GM18861 (cell line): ENCODE measurements at regions not wholly inside any gene's neighbourhood (a gene's known extent, or its start where the extent isn't known, plus 50 kb on each side); places are given as distances from the start of the nearest gene placed in this dataset.
"Not testable (repeated sequence)": the region's sequence is repeated elsewhere in the genome, so short reads cannot be mapped to it uniquely, and the experiment has no call there.

ENCODE experiments used
- ATAC-seq: cut with Tn5 transposase; IDR thresholded peaks from one replicate; pipeline ENCODE4 v1.9.1; 2021; ENCODE audit not compliant: unreplicated experiment

DNA sequence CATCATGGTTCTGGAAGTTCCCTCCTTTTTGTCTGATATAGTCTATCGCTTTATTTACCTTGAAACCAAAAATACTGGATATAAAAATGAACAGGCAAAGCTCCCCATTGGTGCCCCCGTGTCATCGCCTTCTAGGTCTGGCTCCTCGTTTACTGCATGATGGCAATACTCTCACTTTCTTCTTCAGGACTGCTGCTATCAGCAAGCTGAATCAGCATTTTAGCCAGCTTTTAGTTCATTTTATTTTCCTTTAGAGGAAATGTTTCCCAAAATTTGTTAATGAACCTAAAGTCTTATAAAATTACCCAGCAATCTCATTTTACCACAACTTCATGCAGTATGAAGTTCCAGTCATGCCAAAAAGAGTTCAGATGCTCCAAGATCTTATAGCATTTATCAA lies 80.5 kb downstream of the ZIC3 start:
- no peak for ATAC-seq

GRCh38 chrX:137651647-137652046 lies 85.7 kb downstream of the ZIC3 start:
- ATAC-seq = no peak

GRCh38 chrX:137652086-137652485 lies 86.2 kb downstream of the ZIC3 start:
- no peak for ATAC-seq

GRCh38 chrX:137654481-137654880 lies 88.6 kb downstream of the ZIC3 start:
- ATAC-seq = no peak

DNA sequence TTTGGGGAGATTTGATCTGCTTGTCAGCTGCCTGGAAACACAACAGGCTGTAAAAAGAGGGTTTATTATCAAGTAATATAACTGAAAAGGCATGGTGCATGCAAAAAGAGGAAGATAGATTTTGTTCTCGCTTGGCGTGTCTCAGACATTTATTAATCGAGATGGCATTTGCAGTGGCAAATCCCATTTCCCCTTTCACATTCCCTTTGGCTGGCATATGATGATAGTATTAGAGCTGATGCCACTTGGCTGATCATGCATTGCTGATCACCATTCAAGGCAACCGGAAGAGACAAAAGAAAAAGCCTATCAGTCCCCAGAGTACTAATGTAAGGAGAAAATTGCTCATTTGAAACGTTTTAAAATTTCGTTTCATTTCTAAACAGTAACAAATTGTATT lies 101.8 kb downstream of the ZIC3 start:
- no peak for ATAC-seq

DNA sequence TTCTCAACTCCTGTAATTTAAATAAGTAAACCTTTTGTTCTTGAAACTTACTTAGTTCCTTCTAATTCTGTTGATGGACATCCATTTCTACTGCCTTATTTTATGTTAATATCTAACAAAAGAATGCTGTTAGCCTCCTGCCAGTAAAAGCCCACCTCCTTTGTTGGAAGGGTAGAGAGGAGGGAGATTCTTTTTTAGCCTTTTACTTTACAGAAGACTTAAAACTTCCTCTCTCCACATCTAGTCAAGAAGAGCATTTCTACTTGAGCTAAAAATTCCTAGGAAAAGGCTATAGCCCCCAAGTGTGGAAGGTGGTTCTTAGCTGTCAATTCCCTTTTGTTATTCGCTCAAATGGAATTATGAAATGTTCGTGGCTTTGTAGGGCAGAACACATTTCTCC lies 118.7 kb downstream of the ZIC3 start:
- no peak for ATAC-seq

GRCh38 chrX:137695417-137695816 lies 129.5 kb downstream of the ZIC3 start:
- ATAC-seq = no peak

- no peak for ATAC-seq
These were observed 141.4 kb downstream of the ZIC3 start for GRCh38 chrX:137707348-137707747.

DNA sequence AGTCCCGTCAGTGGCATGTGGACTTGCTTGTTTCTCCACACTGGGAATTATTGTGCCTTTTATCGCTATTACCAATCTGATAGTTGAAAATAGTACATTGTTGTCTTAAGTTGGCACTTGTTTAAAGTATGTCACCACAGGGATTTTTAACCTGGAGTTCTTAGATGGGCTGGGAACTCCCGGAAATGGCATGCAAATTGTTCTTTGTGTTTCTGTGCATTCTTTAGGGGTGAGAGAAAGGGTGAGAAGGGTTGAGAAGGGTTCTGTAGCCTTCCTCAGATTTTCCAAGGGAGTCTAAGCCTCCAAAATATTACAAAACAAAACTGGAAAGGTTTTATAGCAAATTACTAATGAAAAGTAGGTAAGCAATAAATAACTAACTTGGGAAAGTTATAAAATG lies 176.9 kb downstream of the ZIC3 start:
- ATAC-seq = no peak

GRCh38 chrX:137743414-137743813 lies 177.5 kb downstream of the ZIC3 start:
- ATAC-seq = no peak

DNA sequence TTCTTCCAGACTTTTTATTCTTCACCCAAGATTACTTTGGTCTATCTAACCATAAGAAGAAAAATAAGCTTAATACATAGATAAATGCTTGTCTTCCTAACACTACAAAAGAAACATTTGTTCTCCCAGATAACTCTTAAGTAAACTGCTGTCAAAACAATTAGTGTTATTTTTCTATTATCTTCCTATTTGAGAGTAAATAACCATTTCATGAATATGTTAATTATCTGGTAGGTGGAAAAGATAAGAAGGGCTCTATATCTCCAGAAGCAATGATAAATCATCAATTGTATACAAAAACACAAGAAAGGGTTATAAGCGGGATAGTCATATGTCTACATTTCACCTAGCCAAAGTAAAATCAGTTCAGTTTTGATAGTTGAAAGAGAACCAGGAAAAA lies 180.4 kb downstream of the ZIC3 start:
- ATAC-seq = no peak

DNA sequence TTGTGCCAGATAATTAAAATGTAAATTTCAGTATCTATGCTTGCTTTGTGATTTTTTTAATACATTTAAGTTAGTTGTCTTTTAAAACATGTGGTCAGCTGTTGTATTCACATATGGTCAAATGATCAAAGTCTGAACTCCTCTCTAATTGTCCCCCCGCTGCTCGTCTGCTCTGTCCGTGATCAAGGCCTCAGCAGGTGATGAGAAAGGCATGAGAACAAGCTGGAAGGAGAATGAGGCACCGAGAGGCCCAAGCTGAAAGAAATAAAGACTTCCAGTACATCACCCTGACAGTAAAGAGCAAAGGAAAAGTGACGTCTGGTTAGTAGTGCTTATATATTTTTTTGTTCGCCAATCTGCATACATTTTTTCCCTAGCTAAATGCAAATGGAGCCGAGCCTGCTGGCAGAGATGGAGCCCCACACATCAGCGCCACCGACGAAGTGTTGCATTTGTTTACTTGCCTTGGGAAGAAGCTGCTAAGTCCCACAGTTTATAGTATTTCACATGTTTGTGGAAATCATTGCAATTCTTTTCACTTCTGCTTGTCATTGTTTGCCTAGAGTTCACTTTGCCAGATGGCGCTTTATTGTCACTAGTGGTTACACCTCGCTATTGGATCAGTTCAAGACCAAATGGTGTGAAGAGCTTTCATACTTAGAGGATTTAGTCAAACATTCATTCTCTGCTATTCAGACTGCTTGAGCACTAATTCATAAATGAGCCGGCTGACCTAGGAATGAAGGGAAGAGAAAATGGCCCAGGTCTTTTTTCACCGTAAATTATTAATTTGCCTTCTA lies 181.5 kb downstream of the ZIC3 start:
- ATAC-seq = no peak

GRCh38 chrX:137748827-137749226 lies 182.9 kb downstream of the ZIC3 start:
- no peak for ATAC-seq

GRCh38 chrX:137749246-137749645 lies 183.3 kb downstream of the ZIC3 start:
- no peak for ATAC-seq

- no peak for ATAC-seq
These were observed 205.6 kb downstream of the ZIC3 start for GRCh38 chrX:137771537-137771936.

- ATAC-seq = no peak
These were observed 226.3 kb downstream of the ZIC3 start for GRCh38 chrX:137792214-137792613.

- ATAC-seq = not testable (repeated sequence)
These were observed 232.0 kb downstream of the ZIC3 start for GRCh38 chrX:137797926-137798325.

DNA sequence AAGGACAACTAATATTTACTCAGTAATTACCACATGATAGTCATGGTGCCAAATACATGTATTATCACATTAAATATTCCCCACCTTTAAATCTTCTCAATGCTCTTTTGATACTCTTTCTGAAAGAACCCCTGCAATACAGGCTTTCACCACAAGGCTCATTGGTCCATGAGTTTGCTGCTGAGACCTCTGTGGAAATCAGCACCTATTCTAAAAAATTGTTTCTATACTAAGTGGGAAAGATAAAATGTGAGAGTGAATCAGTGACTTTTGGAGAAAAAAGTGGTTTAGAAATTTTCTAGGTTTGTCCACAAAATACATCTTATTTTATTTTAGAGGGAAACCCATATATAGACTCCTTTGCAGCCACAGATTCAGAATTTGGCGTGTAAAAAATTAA lies 257.3 kb downstream of the ZIC3 start:
- ATAC-seq = no peak

- ATAC-seq = no peak
These were observed 281.4 kb downstream of the ZIC3 start for GRCh38 chrX:137847376-137847775.

GRCh38 chrX:137848266-137848905 lies 282.5 kb downstream of the ZIC3 start:
- no peak for ATAC-seq

GRCh38 chrX:137852502-137852901 lies 286.6 kb downstream of the ZIC3 start:
- no peak for ATAC-seq

- ATAC-seq = no peak
These were observed 289.6 kb downstream of the ZIC3 start for GRCh38 chrX:137855490-137855889.

DNA sequence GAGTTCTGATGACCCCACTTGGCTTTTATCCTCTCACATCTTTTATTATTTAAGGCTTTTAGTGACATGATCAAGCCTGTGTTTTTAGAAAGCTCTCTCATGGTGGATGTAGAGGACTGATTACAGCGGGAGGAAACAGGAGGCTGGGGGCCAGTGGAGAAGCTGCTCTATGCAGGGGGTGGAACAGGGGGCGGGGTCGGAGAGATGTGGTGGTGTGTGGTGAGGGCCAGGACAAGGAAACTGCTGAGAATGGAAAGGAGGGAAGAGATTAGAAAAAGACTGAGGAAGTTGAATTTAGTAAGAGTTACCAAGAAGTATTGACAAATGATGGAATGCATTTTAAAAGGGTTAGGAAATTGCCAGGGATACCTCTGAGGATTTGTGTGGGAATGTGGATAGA lies 292.2 kb downstream of the ZIC3 start:
- ATAC-seq = no peak
